Retinal pigment epithelial cell (primary cell): ENCODE measurements at regions not wholly inside any gene's neighbourhood (a gene's known extent, or its start where the extent isn't known, plus 50 kb on each side); places are given as distances from the start of the nearest gene placed in this dataset.
"Not testable (repeated sequence)": the region's sequence is repeated elsewhere in the genome, so short reads cannot be mapped to it uniquely, and the experiment has no call there.

Source experiments
- DNase-seq: peaks from one replicate; pipeline ENCODE4 v3.0.0-alpha.2; 2010; ENCODE audit warnings: low read depth
- H3K4me3 ChIP-seq: 2 replicates; pipeline ENCODE4 v1.5.1; 2011; ENCODE audit warnings: mild to moderate bottlenecking, low read length, control low read depth, moderate library complexity
- CTCF ChIP-seq: conservative IDR thresholded peaks from 2 replicates; pipeline ENCODE4 v1.5.1; 2011; ENCODE audit warnings: low read depth, low read length, control low read depth, inconsistent platforms

GRCh38 chr2:114127372-114127771 lies 237.5 kb downstream of the ACTR3 start:
- no peak for TF ChIP-seq CTCF
- no peak overlapping the region for H3K4me3 ChIP-seq
- DNase-seq = no peak

DNA sequence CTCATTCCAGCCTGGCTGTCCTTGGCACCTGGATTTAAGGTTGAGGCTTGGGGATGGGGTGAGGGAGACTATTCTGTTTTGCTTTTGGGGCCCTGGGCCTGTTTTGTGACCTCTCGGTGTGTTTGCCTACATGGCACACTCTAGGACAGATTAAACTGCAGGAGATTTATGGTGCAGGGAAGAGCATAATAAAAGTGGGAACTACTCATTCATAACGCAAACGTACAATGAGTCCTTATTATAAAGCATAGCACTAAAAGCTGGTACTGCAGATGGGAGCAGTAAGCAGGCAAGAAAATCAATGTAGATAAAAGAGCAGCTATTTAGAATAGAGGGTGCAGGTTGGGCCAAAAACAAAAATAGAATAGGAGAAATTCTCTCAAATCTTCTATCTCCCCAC lies 238.4 kb downstream of the ACTR3 start:
- no peak for DNase-seq
- TF ChIP-seq CTCF = no peak
- no peak overlapping the region for H3K4me3 ChIP-seq

- no peak for TF ChIP-seq CTCF
- DNase-seq = no peak
- no peak overlapping the region for H3K4me3 ChIP-seq
Measured at GRCh38 chr2:114128725-114129124, 238.8 kb downstream of the ACTR3 start.

GRCh38 chr2:114132050-114132449 lies 242.2 kb downstream of the ACTR3 start:
- H3K4me3 ChIP-seq, DNase-seq: not testable (repeated sequence)

- DNase-seq = no peak
- H3K4me3 ChIP-seq = no peak overlapping the region
Measured at GRCh38 chr2:114134146-114134545, 244.3 kb downstream of the ACTR3 start.

GRCh38 chr2:114139542-114139941 lies 249.7 kb downstream of the ACTR3 start:
- no peak for DNase-seq
- no peak overlapping the region for H3K4me3 ChIP-seq
- no peak for TF ChIP-seq CTCF

More at GRCh38 chr2:114134146-114134545, 244.3 kb downstream of the ACTR3 start:
- TF ChIP-seq CTCF = no peak

DNA sequence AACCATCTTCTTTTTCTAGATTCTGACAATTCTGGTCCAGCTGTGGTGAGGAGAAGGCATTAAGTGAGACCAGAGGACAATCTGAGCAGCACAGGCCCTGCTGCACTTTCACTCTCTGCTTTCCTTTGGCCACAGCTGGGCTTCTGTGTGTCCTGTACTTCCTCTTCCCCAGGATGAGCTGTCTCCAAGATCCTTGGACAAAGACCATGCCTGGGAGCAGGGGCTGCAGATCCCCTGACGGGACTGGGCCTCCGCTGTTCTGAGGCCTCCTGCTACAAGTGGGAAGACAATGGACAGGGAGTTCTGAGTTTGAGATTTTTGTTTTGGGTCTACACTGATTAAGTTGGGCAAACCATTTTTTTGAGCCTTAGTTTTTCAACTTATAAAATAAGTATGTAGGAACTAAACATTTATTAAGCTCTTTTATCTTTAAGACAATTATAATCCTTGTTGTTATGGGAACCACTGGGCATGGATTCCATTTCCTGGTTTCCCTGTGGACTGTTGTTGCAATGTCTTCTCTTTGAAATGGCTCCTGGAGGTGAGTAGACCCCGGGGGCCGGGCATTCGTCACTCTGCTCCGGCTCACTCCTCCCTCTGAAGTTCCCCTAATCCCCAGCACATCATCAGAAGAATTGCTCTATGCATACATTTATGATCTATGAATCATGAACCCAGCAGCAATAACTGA lies 266.6 kb downstream of the ACTR3 start:
- H3K4me3 ChIP-seq = no peak overlapping the region
- no peak for DNase-seq
- TF ChIP-seq CTCF = no peak

DNA sequence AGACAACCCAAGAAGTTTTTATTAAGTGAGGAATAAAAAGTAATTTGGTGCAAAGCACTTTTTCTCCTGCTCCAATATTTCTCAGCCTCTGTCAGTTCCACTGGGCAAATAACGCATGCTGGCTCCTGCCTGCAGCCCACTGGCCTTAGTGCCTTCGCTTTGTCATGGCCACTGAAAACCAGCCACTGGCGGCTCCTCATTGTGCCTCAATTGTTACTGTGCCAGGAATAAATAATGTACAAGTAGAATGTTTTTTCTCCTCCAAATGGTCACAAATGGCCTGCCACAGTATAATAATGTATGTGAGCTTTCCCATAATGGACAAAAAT lies 267.1 kb downstream of the ACTR3 start:
- no peak for TF ChIP-seq CTCF
- H3K4me3 ChIP-seq = no peak overlapping the region
- no peak for DNase-seq
